H1 (cell line): ENCODE measurements at regions not wholly inside any gene's neighbourhood (a gene's known extent, or its start where the extent isn't known, plus 50 kb on each side); places are given as distances from the start of the nearest gene placed in this dataset.

Experiments
- BCL11A ChIP-seq, 2 experiments: IDR thresholded peaks; one replicate each; pipeline ENCODE4 v1.6.1; 2011; ENCODE audit warnings: low read depth in 2 of 2, low read length in 2 of 2, mild to moderate bottlenecking in 2 of 2
- CBX5 ChIP-seq: fragments of 300-800, 300-1000 bp; sonication (generic); IDR thresholded peaks from 2 replicates; pipeline ENCODE4 v1.7.1; 2016; ENCODE audit warnings: antibody characterized with exemption, low read length, low read depth
- JUN ChIP-seq: IDR thresholded peaks from 2 replicates; pipeline ENCODE4 v1.6.1; 2011; ENCODE audit warnings: low read depth, mild to moderate bottlenecking, improper control_type of control experiment, low read length
- KDM1A ChIP-seq: fragments of 200-600, 300-600 bp; sonication (generic); IDR thresholded peaks from 2 replicates; pipeline ENCODE4 v1.7.1; 2016; ENCODE audit warnings: mild to moderate bottlenecking, low read length, borderline replicate concordance
- POLR2A ChIP-seq, 2 experiments: IDR thresholded peaks; 1 replicate in 1 of 2; 2 replicates in 1 of 2; pipeline ENCODE4 v1.6.1; 2011; ENCODE audit warnings: low read depth in 2 of 2, low read length in 2 of 2, mild to moderate bottlenecking in 2 of 2; ENCODE audit errors: control extremely low read depth in 1 of 2
- POLR2AphosphoS5 ChIP-seq: IDR thresholded peaks from 2 replicates; pipeline ENCODE4 v1.6.1; 2011; ENCODE audit warnings: low read depth, low read length
- SRF ChIP-seq: IDR thresholded peaks from 2 replicates; pipeline ENCODE4 v1.6.1; 2011; ENCODE audit warnings: mild to moderate bottlenecking, low read depth, low read length, moderate library complexity
- TAF1 ChIP-seq: IDR thresholded peaks from 2 replicates; pipeline ENCODE4 v1.6.1; 2011; ENCODE audit warnings: mild to moderate bottlenecking, low read depth, low read length
- YY1 ChIP-seq: IDR thresholded peaks from 2 replicates; pipeline ENCODE4 v1.6.1; 2011; ENCODE audit warnings: low read depth, mild to moderate bottlenecking, low read length

GRCh38 chr10:130900441-130901160 is 410.9 kb downstream of the TCERG1L start (continued):
- no peak for TF ChIP-seq BCL11A (IDR thresholded peaks at IDR 0.05; ENCODE audit: low read depth in 2 of 2, low read length in 2 of 2)
- TF ChIP-seq POLR2AphosphoS5: no peak
- TF ChIP-seq JUN: no peak
- no peak for TF ChIP-seq YY1
- TF ChIP-seq POLR2A (IDR thresholded peaks at IDR 0.05; ENCODE audit: control extremely low read depth in 1 of 2, low read depth in 2 of 2, low read length in 2 of 2): no peak
- no peak for TF ChIP-seq SRF
- no peak for TF ChIP-seq TAF1
- TF ChIP-seq CBX5: no peak
- TF ChIP-seq KDM1A: no peak
